Retinal pigment epithelial cell (primary cell): ENCODE measurements at regions not wholly inside any gene's neighbourhood (a gene's known extent, or its start where the extent isn't known, plus 50 kb on each side); places are given as distances from the start of the nearest gene placed in this dataset.

ENCODE experiments used
- DNase-seq: peaks from one replicate; pipeline ENCODE4 v3.0.0-alpha.2; 2010; ENCODE audit warnings: low read depth
- H3K4me3 ChIP-seq: 2 replicates; pipeline ENCODE4 v1.5.1; 2011; ENCODE audit warnings: mild to moderate bottlenecking, low read length, control low read depth, moderate library complexity
- CTCF ChIP-seq: conservative IDR thresholded peaks from 2 replicates; pipeline ENCODE4 v1.5.1; 2011; ENCODE audit warnings: low read depth, low read length, control low read depth, inconsistent platforms

DNA sequence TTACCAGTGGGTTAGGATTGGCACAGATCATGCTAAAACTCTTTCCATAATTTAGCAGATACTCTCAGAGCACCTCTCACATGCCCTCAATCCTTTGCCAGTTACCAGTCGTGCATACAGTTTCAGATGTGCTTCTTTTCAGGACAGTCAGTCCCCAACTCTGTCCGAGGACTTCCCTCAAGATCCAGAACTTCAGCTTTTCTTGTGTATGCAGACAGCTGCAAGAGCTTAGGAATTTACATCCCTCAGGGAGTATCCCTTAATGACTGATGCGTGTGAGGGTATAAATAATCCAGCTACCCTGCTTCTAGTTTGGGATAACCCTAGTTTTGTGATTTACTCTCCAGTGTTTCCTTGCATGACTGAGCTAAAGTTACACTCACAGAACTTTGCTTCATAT, 393.0 kb upstream of the PLXNA2 start:
- no peak for DNase-seq
- TF ChIP-seq CTCF = no peak
- no peak overlapping the region for H3K4me3 ChIP-seq

- no peak for DNase-seq
- TF ChIP-seq CTCF = no peak
- H3K4me3 ChIP-seq = no peak overlapping the region
Measured at GRCh38 chr1:208639382-208639781, 395.2 kb upstream of the PLXNA2 start.

GRCh38 chr1:208640295-208640694, 396.1 kb upstream of the PLXNA2 start:
- no peak for DNase-seq
- no peak for TF ChIP-seq CTCF
- H3K4me3 ChIP-seq = no peak overlapping the region

DNA sequence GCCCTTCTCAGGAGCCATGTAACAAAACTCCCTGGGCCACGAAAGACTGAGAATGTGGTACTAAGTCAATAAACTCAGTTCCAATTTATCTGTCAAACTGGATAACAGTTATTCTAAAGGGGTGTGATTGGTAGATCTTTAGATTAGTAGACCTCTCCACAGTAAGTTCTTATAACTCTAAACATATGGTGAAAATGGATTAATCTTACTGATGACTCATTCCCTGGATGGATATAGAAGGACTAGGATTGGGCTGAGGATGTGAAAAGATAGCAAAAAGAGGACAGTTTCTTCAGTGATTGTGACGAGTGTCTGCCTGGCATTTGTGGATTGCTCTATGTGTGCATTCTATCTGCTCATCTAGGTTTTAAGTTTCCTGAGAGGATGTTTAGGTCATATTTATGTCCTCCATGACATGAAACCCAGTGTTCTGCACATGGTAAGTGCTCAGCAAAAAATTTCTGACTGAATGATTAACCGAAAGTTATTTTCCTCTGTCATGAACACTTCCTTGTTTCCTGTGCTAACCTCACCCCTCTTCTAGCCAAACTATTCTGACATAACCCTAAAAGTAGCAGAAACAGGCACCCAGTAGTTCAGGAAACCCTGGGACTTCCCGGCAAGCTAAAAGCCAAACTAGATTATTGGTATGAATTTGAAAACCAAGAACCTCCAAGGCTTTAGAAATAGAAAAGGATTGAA, 397.5 kb upstream of the PLXNA2 start:
- DNase-seq = no peak
- no peak overlapping the region for H3K4me3 ChIP-seq
- no peak for TF ChIP-seq CTCF

GRCh38 chr1:208643005-208643597, 398.9 kb upstream of the PLXNA2 start:
- no peak overlapping the region for H3K4me3 ChIP-seq
- DNase-seq = no peak
- TF ChIP-seq CTCF = no peak

DNA sequence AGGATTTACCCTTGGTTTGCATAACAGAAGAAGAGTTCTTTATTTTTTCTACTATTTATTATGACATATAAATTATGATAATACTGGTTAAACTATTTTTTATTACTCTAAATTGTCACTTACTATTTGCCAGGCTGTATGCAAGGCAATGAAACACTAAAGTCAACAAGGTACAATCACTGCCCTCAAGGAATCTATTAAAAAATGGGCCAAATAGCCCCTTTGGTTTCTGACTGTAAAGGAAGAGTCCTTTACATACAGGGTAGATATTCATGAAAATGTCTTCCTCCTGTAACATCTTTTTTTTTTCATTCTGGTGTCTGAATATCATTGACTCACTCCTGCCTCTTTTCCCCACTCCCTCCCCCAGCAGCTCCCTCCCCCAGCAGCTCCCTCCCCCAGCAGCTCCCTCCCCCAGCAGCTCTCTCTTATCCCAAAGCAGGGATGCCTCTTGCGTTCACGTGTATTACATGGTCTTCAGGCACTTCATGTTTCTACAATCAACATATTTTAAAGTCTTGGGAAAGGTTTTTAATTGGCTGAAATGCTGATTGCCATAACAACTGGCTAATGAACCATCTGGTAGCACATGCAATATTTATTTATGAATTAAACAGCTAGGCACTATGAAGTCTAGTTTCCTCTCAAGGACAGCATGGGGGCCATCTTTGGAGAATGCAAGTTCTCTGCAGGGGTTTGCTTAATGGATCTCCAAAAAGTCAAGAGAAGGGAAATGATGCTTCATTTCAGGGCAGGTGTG, 400.4 kb upstream of the PLXNA2 start:
- no peak for DNase-seq
- H3K4me3 ChIP-seq = no peak overlapping the region
- no peak for TF ChIP-seq CTCF
